Caco-2 (cell line): ENCODE measurements at regions not wholly inside any gene's neighbourhood (a gene's known extent, or its start where the extent isn't known, plus 50 kb on each side); places are given as distances from the start of the nearest gene placed in this dataset.

ENCODE experiments used
- BruUV-seq: library from RNA; stranded (reverse); fragments of 400-500 nt; replicated peaks from 2 replicates; lab custom pipeline; 2021; lab: Mats Ljungman, UMichigan
- CTCF ChIA-PET: fragments of 300-600 bp; sonication (Branson Sonifier 250); formaldehyde crosslinking; loops from one replicate; lab custom pipeline; 2022; ENCODE audit warnings: antibody characterized with exemption; lab: Charles Lee
- POLR2A ChIA-PET: fragments of 300-600 bp; sonication (Branson Sonifier 250); formaldehyde crosslinking; loops from one replicate; lab custom pipeline; 2022; ENCODE audit warnings: antibody characterized with exemption; lab: Charles Lee
- DNase-seq, 2 experiments: peaks; one replicate each; pipeline versions ENCODE4 v3.0.0 to v3.0.0-alpha.2; 2020 to 2022
- H3K27me3 ChIP-seq: replicated peaks from 2 replicates; pipeline ENCODE4 v1.6.0; 2011; ENCODE audit warnings: low read length; ENCODE audit not compliant: control insufficient read depth, insufficient read depth
- H3K36me3 ChIP-seq: 2 replicates; pipeline ENCODE4 v1.5.1; 2011; ENCODE audit warnings: low read length; ENCODE audit not compliant: control insufficient read depth, insufficient read depth
- H3K4me1 ChIP-seq: fragments of 250-450 bp; sonication (Bioruptor Pico); 2 replicates; pipeline ENCODE4 v1.5.1; 2020; ENCODE audit warnings: mild to moderate bottlenecking
- H3K4me3 ChIP-seq: 2 replicates; pipeline ENCODE4 v1.5.1; 2011; ENCODE audit warnings: low read depth, mild to moderate bottlenecking, control low read depth, low read length
- H3K9me3 ChIP-seq: fragments of 250-450 bp; sonication (Bioruptor Pico); 2 replicates; pipeline ENCODE4 v1.5.1; 2020; ENCODE audit warnings: mild to moderate bottlenecking, moderate library complexity
- H3K27ac Mint-ChIP-seq: one replicate; pipeline ENCODE4 v1.8.0; 2022; ENCODE audit warnings: mixed read lengths; ENCODE audit not compliant: unreplicated experiment
- H3K27me3 Mint-ChIP-seq: one replicate; pipeline ENCODE4 v1.8.0; 2022; ENCODE audit warnings: mixed read lengths; ENCODE audit not compliant: insufficient read depth, unreplicated experiment
- H3K36me3 Mint-ChIP-seq: one replicate; pipeline ENCODE4 v1.8.0; 2022; ENCODE audit warnings: mild to moderate bottlenecking, mixed read lengths; ENCODE audit not compliant: insufficient read depth, unreplicated experiment
- H3K4me1 Mint-ChIP-seq: one replicate; pipeline ENCODE4 v1.8.0; 2022; ENCODE audit warnings: low read depth, mixed read lengths; ENCODE audit not compliant: unreplicated experiment
- H3K4me3 Mint-ChIP-seq: one replicate; pipeline ENCODE4 v1.8.0; 2022; ENCODE audit warnings: mild to moderate bottlenecking, moderate library complexity, mixed read lengths; ENCODE audit not compliant: unreplicated experiment
- H3K9me3 Mint-ChIP-seq: one replicate; pipeline ENCODE4 v1.8.0; 2022; ENCODE audit warnings: mixed read lengths; ENCODE audit not compliant: unreplicated experiment
- intact Hi-C: fragments of 100-400 bp; cut with micrococcal nuclease; formaldehyde crosslinking; loops from one replicate; pipeline ENCODE4 v1.10.0; 2022; ENCODE audit not compliant: unreplicated experiment
- TF ChIP-seq, protein P1 (sequence below), 2 experiments: fragments of 200-600 bp in 1 of 2; IDR thresholded peaks; 1 replicate in 1 of 2; 2 replicates in 1 of 2; pipeline versions ENCODE4 v1.5.1 to v1.8.0; 2011 to 2022; ENCODE audit warnings: antibody characterized with exemption in 1 of 2, control low read depth in 1 of 2, inconsistent platforms in 1 of 2, low read depth in 1 of 2, low read length in 1 of 2, mild to moderate bottlenecking in 1 of 2, moderate library complexity in 1 of 2; ENCODE audit not compliant: insufficient read depth in 1 of 2, severe bottlenecking in 1 of 2, unreplicated experiment in 1 of 2

DNA sequence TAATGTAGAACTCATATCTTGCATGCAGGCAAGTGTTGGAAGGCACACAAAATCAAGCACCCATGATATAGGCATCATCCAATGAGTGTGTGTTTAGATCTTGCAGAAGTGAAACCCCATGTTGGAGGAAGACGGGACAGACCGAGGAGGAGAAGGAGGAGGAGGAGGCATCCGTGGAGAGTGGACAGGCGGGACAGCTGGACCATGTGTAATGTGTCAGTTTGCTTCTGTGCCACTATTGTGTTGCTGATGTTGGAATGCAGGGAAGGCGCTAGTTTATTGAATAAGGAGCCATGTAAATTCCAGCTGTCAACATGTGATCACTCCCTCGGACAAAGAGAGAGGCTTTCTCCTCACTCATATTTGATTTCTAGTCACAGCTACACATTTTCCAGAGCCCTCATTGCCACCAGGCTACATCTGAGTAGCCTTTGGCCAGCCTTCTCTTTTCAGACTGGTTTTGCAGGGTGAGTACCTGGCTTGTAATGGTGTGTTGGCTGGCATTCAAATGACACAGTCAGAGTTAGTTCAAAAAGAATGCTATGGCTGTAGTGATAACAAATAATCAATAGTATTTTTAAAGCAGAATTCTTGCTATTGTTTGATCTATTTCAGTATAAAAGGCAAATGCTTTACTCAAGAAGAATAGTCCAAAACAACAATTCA lies 1037.6 kb upstream of the NR2F2 start:
- Mint-ChIP-seq H3K36me3 (no peaks in the 10 kb centered on the region), H3K27me3 (peaks cover 6% of the 10 kb centered on the region), H3K9me3 (no peaks in the 10 kb centered on the region), H3K4me3 (no peak overlapping the region), H3K4me1 (no peaks in the 10 kb centered on the region), H3K27ac (no peak overlapping the region)
- TF ChIP-seq, protein P1, sequence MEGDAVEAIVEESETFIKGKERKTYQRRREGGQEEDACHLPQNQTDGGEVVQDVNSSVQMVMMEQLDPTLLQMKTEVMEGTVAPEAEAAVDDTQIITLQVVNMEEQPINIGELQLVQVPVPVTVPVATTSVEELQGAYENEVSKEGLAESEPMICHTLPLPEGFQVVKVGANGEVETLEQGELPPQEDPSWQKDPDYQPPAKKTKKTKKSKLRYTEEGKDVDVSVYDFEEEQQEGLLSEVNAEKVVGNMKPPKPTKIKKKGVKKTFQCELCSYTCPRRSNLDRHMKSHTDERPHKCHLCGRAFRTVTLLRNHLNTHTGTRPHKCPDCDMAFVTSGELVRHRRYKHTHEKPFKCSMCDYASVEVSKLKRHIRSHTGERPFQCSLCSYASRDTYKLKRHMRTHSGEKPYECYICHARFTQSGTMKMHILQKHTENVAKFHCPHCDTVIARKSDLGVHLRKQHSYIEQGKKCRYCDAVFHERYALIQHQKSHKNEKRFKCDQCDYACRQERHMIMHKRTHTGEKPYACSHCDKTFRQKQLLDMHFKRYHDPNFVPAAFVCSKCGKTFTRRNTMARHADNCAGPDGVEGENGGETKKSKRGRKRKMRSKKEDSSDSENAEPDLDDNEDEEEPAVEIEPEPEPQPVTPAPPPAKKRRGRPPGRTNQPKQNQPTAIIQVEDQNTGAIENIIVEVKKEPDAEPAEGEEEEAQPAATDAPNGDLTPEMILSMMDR (IDR thresholded peaks at IDR 0.05; ENCODE audit: insufficient read depth in 1 of 2, low read depth in 1 of 2, low read length in 1 of 2, severe bottlenecking in 1 of 2, unreplicated experiment in 1 of 2): no peak
- DNase-seq: no peak
- no peaks in the 10 kb centered on the region for H3K27me3 ChIP-seq
- no peaks in the 10 kb centered on the region for H3K36me3 ChIP-seq
- ChIA-PET POLR2A (no interaction called here), CTCF (no interaction called here)
- intact Hi-C loops: loop anchor here (1.0 to 10.0 kb wide), 4 partner anchors 34 to 711 kb away; no protein-coding TSS in a partner anchor
- H3K4me3 ChIP-seq: no peak overlapping the region
- no TSS peak for BruUV-seq
- H3K9me3 ChIP-seq: no peaks in the 10 kb centered on the region
- no peaks in the 10 kb centered on the region for H3K4me1 ChIP-seq

DNA sequence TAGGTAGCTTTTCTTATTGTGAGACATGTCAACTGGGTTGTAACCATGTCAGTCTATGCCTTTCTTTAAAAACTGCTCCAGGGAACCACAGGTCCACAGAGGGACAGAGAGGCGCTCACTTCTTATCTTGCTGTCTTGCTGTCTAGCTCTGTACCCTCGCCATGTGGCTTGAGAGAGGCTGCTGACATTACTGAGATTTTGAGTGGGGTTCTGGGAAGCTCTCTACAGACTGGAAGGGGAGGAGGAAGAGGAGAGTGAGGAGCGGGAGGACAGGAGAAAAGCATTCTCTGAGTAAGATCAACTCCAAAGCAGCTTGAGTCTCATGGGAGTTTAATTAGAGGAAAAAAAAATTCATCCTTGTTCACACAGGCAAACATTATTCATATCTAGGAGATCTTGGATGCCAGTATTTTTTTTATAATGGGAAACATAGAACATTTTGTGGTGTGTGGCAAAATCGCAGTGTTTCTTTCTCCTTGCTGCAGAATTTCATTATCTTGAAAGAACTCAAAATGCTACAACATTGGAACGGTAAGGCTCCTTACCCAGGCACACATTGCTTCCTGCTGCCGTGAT lies 1037.0 kb upstream of the NR2F2 start:
- Mint-ChIP-seq H3K27me3 (peaks cover 6% of the 10 kb centered on the region), H3K9me3 (no peaks in the 10 kb centered on the region), H3K27ac (no peak overlapping the region), H3K36me3 (no peaks in the 10 kb centered on the region), H3K4me3 (no peak overlapping the region), H3K4me1 (no peaks in the 10 kb centered on the region)
- no peaks in the 10 kb centered on the region for H3K27me3 ChIP-seq
- TF ChIP-seq, protein P1 (IDR thresholded peaks at IDR 0.05; ENCODE audit: insufficient read depth in 1 of 2, low read depth in 1 of 2, low read length in 1 of 2, severe bottlenecking in 1 of 2, unreplicated experiment in 1 of 2): no peak
- no peaks in the 10 kb centered on the region for H3K9me3 ChIP-seq
- intact Hi-C loops: loop anchor here (10.0 kb wide), 1 partner anchor 269 kb away; no protein-coding TSS in a partner anchor
- DNase-seq: no peak
- no TSS peak for BruUV-seq
- no peak overlapping the region for H3K4me3 ChIP-seq
- POLR2A ChIA-PET: no interaction called here
- CTCF ChIA-PET: no interaction called here
- H3K4me1 ChIP-seq: no peaks in the 10 kb centered on the region
- no peaks in the 10 kb centered on the region for H3K36me3 ChIP-seq

DNA sequence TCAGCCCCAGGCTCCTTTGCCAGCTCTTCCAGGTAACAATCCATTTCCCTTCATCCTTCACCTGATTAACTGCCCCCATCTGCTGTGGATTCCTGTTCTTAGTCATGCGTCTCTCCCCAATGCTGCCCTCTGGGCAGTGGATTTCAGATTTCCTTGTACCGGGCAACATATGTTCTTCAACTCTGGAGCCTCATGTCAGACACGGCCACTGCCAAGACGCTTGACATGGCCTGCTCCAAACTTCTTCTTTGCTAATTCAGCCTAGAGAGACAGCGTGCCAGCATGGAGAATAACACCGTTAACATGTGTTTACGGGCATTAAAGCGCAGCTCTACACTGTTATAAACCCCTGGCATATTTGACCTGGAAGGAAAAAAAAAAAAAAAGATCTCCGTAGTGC lies 1035.1 kb upstream of the NR2F2 start:
- H3K36me3 ChIP-seq: no peaks in the 10 kb centered on the region
- H3K4me1 ChIP-seq: no peaks in the 10 kb centered on the region
- no peak overlapping the region for H3K4me3 Mint-ChIP-seq
- DNase-seq: no peak
- H3K27me3 Mint-ChIP-seq: peaks cover 6% of the 10 kb centered on the region
- ChIA-PET CTCF (no interaction called here), POLR2A (no interaction called here)
- intact Hi-C loops: loop anchor here (10.0 kb wide), 1 partner anchor 271 kb away; no protein-coding TSS in a partner anchor
- no peaks in the 10 kb centered on the region for H3K4me1 Mint-ChIP-seq
- TF ChIP-seq, protein P1 (IDR thresholded peaks at IDR 0.05; ENCODE audit: insufficient read depth in 1 of 2, low read depth in 1 of 2, low read length in 1 of 2, severe bottlenecking in 1 of 2, unreplicated experiment in 1 of 2): no peak
- no peaks in the 10 kb centered on the region for H3K9me3 ChIP-seq
- BruUV-seq: no TSS peak
- no peak overlapping the region for H3K27ac Mint-ChIP-seq
- H3K36me3 Mint-ChIP-seq: no peaks in the 10 kb centered on the region
- no peaks in the 10 kb centered on the region for H3K27me3 ChIP-seq
- H3K9me3 Mint-ChIP-seq: no peaks in the 10 kb centered on the region
- no peak overlapping the region for H3K4me3 ChIP-seq
